ENCODE measurements at regions not wholly inside any gene's neighbourhood (a gene's known extent, or its start where the extent isn't known, plus 50 kb on each side); places are given as distances from the start of the nearest gene placed in this dataset.

DNA sequence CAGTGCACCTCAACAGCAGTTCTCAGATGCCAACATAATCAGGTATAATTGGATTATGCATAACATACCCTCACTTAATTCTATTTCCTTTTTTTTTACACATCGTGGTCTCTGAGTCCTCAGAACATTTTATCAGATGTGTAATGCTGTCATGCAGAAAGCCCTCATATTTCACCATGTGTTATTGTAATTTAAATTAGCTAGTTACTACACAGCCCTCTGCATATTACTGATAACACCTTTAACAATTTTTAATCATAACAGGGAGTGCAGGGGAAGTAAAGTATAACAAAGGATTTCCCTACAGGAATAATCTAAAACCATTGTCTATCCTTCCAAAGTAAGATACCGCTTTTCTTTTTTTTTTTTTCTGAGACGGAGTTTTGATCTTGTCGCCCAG lies 91.9 kb upstream of the CCDC28A start:
- TF ChIP-seq SUZ12 (IDR thresholded peaks at IDR 0.05; ENCODE audit: extremely low read depth, insufficient read depth, insufficient read length) (no peak), ZNF274 (IDR thresholded peaks at IDR 0.05; ENCODE audit: low read depth, low read length) (no peak), YY1 (IDR thresholded peaks at IDR 0.05; ENCODE audit: insufficient read depth, insufficient read length) (no peak)

Data from NT2/D1 (cell line).